HepG2 (cell line): ENCODE measurements at regions not wholly inside any gene's neighbourhood (a gene's known extent, or its start where the extent isn't known, plus 50 kb on each side); places are given as distances from the start of the nearest gene placed in this dataset.

Experiments
- EHMT2 ChIP-seq: fragments of 200-600 bp; sonication (generic); IDR thresholded peaks from 2 replicates; pipeline ENCODE4 v1.7.0; 2017; ENCODE audit warnings: antibody characterized with exemption, low read depth, low read length, borderline replicate concordance
- GATA4 ChIP-seq: sonication (generic); IDR thresholded peaks from 2 replicates; pipeline ENCODE4 v1.6.1; 2016; ENCODE audit warnings: antibody characterized with exemption, low read depth, borderline replicate concordance
- HNRNPL ChIP-seq: fragments of 200-400 bp; formaldehyde crosslinking; IDR thresholded peaks from 2 replicates; pipeline ENCODE4 v1.6.1; 2017; ENCODE audit warnings: mild to moderate bottlenecking, low read depth, low read length
- KLF12 ChIP-seq: sonication (generic); formaldehyde crosslinking; IDR thresholded peaks from 2 replicates; pipeline ENCODE4 v1.4.0; 2020; ENCODE audit warnings: missing genetic modification reagents, borderline replicate concordance
- KMT2B ChIP-seq: IDR thresholded peaks from 2 replicates; pipeline ENCODE4 v1.6.1; 2016; ENCODE audit warnings: missing genetic modification reagents, missing compliant biosample characterization
- RNF2 ChIP-seq: fragments of 450-650 bp; conservative IDR thresholded peaks from 2 replicates; pipeline ENCODE4 v1.6.1; 2016; ENCODE audit warnings: low read depth
- SOX13 ChIP-seq, 3 experiments: fragments of 450-650 bp in 1 of 3; sonication (generic) in 1 of 3; formaldehyde crosslinking in 1 of 3; IDR thresholded peaks in 2 of 3; conservative IDR thresholded peaks in 1 of 3; 2 replicates each; pipeline versions ENCODE4 v1.5.0 to v1.6.1; 2016 to 2020; ENCODE audit warnings: antibody characterized with exemption in 1 of 3, mild to moderate bottlenecking in 1 of 3, missing compliant biosample characterization in 1 of 3, missing genetic modification reagents in 1 of 3, moderate library complexity in 1 of 3
- SOX6 ChIP-seq, 2 experiments: fragments of 450-650 bp in 1 of 2; sonication (generic) in 1 of 2; formaldehyde crosslinking in 1 of 2; IDR thresholded peaks; 2 replicates each; pipeline versions ENCODE4 v1.4.0 to v1.6.1; 2017 to 2020; ENCODE audit warnings: antibody characterized with exemption in 1 of 2, mild to moderate bottlenecking in 1 of 2, missing genetic modification reagents in 1 of 2
- ZMAT3 ChIP-seq: sonication (generic); formaldehyde crosslinking; conservative IDR thresholded peaks from 2 replicates; pipeline ENCODE4 v1.7.0; 2021; ENCODE audit warnings: missing genetic modification reagents
- ZSCAN25 ChIP-seq: sonication (generic); formaldehyde crosslinking; IDR thresholded peaks from 2 replicates; pipeline ENCODE4 v1.8.0; 2022; ENCODE audit warnings: mild to moderate bottlenecking, missing genetic modification reagents
- TF ChIP-seq, protein P1 (sequence below): IDR thresholded peaks from 2 replicates; pipeline ENCODE4 v1.4.0; 2020; ENCODE audit warnings: mild to moderate bottlenecking, missing genetic modification reagents
- TF ChIP-seq, protein P2 (sequence below), 2 experiments: fragments of 450-650 bp in 1 of 2; sonication (generic) in 1 of 2; formaldehyde crosslinking in 1 of 2; IDR thresholded peaks; 2 replicates each; pipeline versions ENCODE4 v1.6.1 to v1.8.0; 2016 to 2022; ENCODE audit warnings: antibody characterized with exemption in 1 of 2, mild to moderate bottlenecking in 1 of 2, missing genetic modification reagents in 1 of 2

DNA sequence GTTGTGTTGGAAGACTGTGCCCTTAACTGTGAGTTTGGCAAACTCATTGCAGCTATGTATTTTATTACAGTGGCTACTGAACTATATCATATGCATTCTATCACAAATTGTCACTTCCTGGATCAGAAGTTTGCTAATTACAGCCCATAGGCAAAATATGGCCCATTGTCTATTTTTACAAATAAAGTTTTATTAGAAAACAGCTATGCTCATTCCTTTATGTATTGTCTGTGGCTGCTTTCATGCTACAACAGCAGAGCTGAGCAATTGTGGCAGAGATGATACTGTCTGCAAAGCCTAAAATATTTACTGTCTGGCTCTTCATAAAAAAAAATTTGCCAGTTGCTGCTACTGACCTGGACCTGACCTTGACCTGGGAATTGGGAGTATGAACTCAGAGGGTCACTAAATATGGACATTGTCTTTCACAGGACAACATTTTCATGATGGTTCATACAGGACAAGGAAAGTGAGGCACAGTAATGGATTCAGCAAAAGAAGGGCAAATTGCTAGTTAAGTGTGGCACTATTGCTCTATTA lies 316.9 kb downstream of the ZNF621 start (continued):
- TF ChIP-seq, protein P1, sequence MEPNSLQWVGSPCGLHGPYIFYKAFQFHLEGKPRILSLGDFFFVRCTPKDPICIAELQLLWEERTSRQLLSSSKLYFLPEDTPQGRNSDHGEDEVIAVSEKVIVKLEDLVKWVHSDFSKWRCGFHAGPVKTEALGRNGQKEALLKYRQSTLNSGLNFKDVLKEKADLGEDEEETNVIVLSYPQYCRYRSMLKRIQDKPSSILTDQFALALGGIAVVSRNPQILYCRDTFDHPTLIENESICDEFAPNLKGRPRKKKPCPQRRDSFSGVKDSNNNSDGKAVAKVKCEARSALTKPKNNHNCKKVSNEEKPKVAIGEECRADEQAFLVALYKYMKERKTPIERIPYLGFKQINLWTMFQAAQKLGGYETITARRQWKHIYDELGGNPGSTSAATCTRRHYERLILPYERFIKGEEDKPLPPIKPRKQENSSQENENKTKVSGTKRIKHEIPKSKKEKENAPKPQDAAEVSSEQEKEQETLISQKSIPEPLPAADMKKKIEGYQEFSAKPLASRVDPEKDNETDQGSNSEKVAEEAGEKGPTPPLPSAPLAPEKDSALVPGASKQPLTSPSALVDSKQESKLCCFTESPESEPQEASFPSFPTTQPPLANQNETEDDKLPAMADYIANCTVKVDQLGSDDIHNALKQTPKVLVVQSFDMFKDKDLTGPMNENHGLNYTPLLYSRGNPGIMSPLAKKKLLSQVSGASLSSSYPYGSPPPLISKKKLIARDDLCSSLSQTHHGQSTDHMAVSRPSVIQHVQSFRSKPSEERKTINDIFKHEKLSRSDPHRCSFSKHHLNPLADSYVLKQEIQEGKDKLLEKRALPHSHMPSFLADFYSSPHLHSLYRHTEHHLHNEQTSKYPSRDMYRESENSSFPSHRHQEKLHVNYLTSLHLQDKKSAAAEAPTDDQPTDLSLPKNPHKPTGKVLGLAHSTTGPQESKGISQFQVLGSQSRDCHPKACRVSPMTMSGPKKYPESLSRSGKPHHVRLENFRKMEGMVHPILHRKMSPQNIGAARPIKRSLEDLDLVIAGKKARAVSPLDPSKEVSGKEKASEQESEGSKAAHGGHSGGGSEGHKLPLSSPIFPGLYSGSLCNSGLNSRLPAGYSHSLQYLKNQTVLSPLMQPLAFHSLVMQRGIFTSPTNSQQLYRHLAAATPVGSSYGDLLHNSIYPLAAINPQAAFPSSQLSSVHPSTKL (CRISPR knock-in tag), result 0 out of 2 replicates have a peak, but pooled peaks have one; percentile 26
- TF ChIP-seq ZMAT3 (CRISPR knock-in tag) (no peak), SOX13 (IDR thresholded peaks at IDR 0.05) (no peak), SOX13 (CRISPR knock-in tag; conservative IDR thresholded peaks at IDR 0.05 in 1 of 2, IDR thresholded peaks at IDR 0.05 in 1 of 2) (peak in 1 of 2 experiments; percentile 70; a peak in 2 of 4 replicates), KLF12 (CRISPR knock-in tag) (no peak), HNRNPL (no peak), ZSCAN25 (CRISPR knock-in tag) (no peak), KMT2B (CRISPR knock-in tag) (no peak), SOX6 (IDR thresholded peaks at IDR 0.05) (no peak), SOX6 (CRISPR knock-in tag; IDR thresholded peaks at IDR 0.05) (peak; percentile 36; the same call in 1 of the 2 replicates), GATA4 (no peak), RNF2 (no peak), EHMT2 (no peak)
- TF ChIP-seq, protein P2, sequence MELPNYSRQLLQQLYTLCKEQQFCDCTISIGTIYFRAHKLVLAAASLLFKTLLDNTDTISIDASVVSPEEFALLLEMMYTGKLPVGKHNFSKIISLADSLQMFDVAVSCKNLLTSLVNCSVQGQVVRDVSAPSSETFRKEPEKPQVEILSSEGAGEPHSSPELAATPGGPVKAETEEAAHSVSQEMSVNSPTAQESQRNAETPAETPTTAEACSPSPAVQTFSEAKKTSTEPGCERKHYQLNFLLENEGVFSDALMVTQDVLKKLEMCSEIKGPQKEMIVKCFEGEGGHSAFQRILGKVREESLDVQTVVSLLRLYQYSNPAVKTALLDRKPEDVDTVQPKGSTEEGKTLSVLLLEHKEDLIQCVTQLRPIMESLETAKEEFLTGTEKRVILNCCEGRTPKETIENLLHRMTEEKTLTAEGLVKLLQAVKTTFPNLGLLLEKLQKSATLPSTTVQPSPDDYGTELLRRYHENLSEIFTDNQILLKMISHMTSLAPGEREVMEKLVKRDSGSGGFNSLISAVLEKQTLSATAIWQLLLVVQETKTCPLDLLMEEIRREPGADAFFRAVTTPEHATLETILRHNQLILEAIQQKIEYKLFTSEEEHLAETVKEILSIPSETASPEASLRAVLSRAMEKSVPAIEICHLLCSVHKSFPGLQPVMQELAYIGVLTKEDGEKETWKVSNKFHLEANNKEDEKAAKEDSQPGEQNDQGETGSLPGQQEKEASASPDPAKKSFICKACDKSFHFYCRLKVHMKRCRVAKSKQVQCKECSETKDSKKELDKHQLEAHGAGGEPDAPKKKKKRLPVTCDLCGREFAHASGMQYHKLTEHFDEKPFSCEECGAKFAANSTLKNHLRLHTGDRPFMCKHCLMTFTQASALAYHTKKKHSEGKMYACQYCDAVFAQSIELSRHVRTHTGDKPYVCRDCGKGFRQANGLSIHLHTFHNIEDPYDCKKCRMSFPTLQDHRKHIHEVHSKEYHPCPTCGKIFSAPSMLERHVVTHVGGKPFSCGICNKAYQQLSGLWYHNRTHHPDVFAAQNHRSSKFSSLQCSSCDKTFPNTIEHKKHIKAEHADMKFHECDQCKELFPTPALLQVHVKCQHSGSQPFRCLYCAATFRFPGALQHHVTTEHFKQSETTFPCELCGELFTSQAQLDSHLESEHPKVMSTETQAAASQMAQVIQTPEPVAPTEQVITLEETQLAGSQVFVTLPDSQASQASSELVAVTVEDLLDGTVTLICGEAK (IDR thresholded peaks at IDR 0.05), result peak; percentile 56; the same call in 1 of the 2 replicates
- TF ChIP-seq, protein P2 (CRISPR knock-in tag; IDR thresholded peaks at IDR 0.05), result peak; percentile 97
